ENCODE measurements at regions not wholly inside any gene's neighbourhood (a gene's known extent, or its start where the extent isn't known, plus 50 kb on each side); places are given as distances from the start of the nearest gene placed in this dataset.

GRCh38 chr15:85889956-85890619 is 95.4 kb upstream of the KLHL25 start:
- TF ChIP-seq CTCF (IDR thresholded peaks at IDR 0.05; ENCODE audit: insufficient read depth, low read depth, low read length) (no peak), EZH2 (IDR thresholded peaks at IDR 0.05; ENCODE audit: insufficient read depth, low read length) (no peak)

All from astrocyte (in vitro differentiated cells and primary cell).